Ectodermal cell (in vitro differentiated cells): ENCODE measurements at regions not wholly inside any gene's neighbourhood (a gene's known extent, or its start where the extent isn't known, plus 50 kb on each side); places are given as distances from the start of the nearest gene placed in this dataset.
"Not testable (repeated sequence)": the region's sequence is repeated elsewhere in the genome, so short reads cannot be mapped to it uniquely, and the experiment has no call there.

Experiments used
- H3K27ac ChIP-seq: 2 replicates; pipeline ENCODE4 v1.7.0; 2013; ENCODE audit warnings: mild to moderate bottlenecking, low read depth, low read length; ENCODE audit not compliant: insufficient read depth, poor library complexity, severe bottlenecking
- H3K27me3 ChIP-seq: 2 replicates; pipeline ENCODE4 v1.7.0; 2013; ENCODE audit warnings: mild to moderate bottlenecking, low read length; ENCODE audit not compliant: insufficient read depth, control insufficient read depth, poor library complexity, severe bottlenecking
- H3K36me3 ChIP-seq: one replicate; pipeline ENCODE4 v1.7.0; 2013; ENCODE audit warnings: low read length; ENCODE audit not compliant: control insufficient read depth, insufficient read depth
- H3K4me1 ChIP-seq: one replicate; pipeline ENCODE4 v1.7.0; 2013; ENCODE audit warnings: low read length; ENCODE audit not compliant: control insufficient read depth, insufficient read depth
- H3K4me3 ChIP-seq: 2 replicates; pipeline ENCODE4 v1.7.0; 2013; ENCODE audit warnings: low read depth, low read length, control low read depth; ENCODE audit not compliant: insufficient read depth
- H3K9me3 ChIP-seq: 2 replicates; pipeline ENCODE4 v1.7.0; 2013; ENCODE audit warnings: mild to moderate bottlenecking, low read length, moderate library complexity; ENCODE audit not compliant: control insufficient read depth
- WGBS, 2 experiments: methylation state at CpG; one replicate each; pipeline ENCODE4 v1.1.7; 2013; ENCODE audit warnings: missing lambda C conversion rate in 2 of 2; 5-methylcytosine and 5-hydroxymethylcytosine counted together

DNA sequence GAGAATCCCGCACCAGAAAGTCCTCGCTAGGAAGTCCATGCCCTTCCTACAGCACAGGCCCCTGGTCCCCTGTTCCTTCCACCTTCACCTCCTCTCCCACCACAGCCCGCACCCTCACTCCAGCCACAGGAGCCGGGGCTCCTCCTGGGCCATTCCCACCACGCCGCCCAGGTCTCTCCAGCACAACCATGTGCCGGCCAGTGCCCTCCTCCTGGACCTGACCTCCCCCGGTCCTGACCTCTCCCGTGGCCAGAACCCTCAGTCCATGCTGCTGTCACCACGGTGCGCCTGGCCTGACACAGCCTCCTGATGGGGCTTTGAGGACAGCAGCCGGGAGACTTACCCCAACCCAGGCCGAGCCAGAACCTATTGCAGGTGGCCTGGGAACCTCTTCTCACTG, 1446.6 kb upstream of the TPTE start:
- H3K4me1 ChIP-seq, H3K36me3 ChIP-seq, H3K9me3 ChIP-seq, H3K4me3 ChIP-seq, H3K27ac ChIP-seq, H3K27me3 ChIP-seq: not testable (repeated sequence)
- WGBS, 2 experiments = 60% methylated on average over 4 of the region's 13 CpGs; no CpG with 5 or more reads in 1 of the 2 experiments

- H3K27ac ChIP-seq, H3K27me3 ChIP-seq, H3K4me1 ChIP-seq, H3K36me3 ChIP-seq, H3K4me3 ChIP-seq, H3K9me3 ChIP-seq: not testable (repeated sequence)
- 78 to 100% methylated on average over 1 to 6 of the region's 37 CpGs for WGBS, 2 experiments
These were observed 1438.1 kb upstream of the TPTE start for GRCh38 chr21:9083091-9083826.

DNA sequence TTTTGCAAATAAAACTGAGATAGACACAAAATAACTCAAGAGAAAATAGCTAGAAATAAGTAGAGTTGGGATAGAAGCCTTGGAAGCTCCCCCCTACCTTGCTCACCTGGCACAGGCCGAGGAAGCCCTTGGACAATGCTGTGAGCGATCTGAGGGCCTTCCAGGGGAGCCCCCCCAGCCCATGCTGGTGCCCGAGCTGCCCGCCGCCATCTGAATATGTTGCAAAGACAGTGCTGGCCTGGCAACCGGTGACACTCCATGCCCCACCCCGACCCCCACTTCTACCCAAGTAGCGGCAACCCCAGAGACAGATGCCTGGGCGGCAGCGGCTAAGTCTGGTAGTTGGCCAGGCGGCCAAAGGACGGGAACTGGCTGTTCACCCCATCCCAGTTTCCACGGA, 1435.1 kb upstream of the TPTE start:
- not testable (repeated sequence) for H3K27ac ChIP-seq, H3K27me3 ChIP-seq, H3K4me3 ChIP-seq, H3K9me3 ChIP-seq, H3K36me3 ChIP-seq, H3K4me1 ChIP-seq
- WGBS, 2 experiments = 76% methylated on average over 4 of the region's 13 CpGs; no CpG with 5 or more reads in 1 of the 2 experiments

DNA sequence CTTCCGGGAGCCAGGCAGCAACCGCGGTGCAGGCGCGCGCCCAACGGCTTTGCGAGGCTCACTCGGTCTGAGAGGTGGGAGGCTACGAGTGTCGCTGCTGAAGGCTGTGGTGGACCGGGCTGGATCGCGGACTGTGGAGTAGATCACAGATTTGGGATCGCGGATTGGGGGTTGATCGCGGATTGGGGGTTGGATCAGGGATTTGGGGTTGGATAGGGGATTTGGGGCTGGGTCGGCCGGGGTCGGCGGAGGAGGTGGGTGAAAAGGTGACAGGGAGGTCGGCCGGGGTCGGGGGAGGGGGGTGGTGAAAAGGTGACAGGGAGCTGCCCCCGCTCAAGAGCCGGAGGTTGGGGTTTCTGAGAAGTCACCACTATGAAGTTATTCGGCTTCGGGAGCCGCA, 1433.6 kb upstream of the TPTE start:
- 89 to 92% methylated on average over 19 to 28 of the region's 30 CpGs for WGBS, 2 experiments
- H3K27ac ChIP-seq, H3K27me3 ChIP-seq, H3K9me3 ChIP-seq, H3K36me3 ChIP-seq, H3K4me3 ChIP-seq, H3K4me1 ChIP-seq: not testable (repeated sequence)

DNA sequence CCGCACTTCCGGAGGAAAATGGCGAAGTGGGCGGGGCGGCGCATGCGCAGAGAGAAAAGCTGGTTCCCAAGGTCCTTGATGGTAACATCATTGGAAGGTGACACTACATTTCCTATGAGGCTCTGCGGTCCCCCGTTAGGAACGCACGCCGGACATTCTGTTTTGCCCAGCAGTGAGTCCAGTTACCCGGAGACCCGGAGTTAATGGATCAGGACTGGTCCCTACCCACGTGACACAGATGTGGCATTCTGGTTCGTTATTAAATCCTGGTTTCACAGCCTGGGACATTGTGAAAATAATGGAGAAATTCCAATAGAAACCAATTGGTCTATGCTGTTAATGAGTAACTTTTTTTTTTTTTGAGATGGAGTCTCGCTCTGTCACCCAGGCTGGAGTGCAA, 1391.6 kb upstream of the TPTE start:
- not testable (repeated sequence) for H3K9me3 ChIP-seq, H3K27ac ChIP-seq, H3K4me1 ChIP-seq, H3K36me3 ChIP-seq, H3K27me3 ChIP-seq, H3K4me3 ChIP-seq
- WGBS, 2 experiments = no CpG with 5 or more reads among the region's 17 CpGs

DNA sequence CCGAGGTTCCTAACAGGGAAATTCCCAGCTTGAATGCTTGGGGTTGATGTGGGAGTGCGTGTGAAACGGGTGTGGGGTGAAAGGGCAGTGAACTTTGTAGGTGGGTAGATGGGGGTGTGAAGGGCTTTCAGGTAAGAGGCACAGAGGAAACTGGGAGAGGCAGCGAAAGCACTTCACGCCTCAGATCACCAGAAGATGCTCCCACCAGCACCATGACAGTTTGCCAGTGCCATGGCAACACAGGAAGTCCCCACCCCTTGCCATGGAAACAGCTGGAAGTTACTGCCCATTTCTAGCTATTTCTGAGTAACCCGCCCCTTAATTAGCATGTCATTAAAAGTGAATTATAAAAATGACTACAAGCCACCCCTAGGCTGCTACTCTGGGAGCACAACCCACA, 1390.6 kb upstream of the TPTE start:
- WGBS, 2 experiments = 60% methylated on average over 2 of the region's 6 CpGs; no CpG with 5 or more reads in 1 of the 2 experiments
- H3K4me1 ChIP-seq = not testable (repeated sequence)

More for the DNA sequence above, 1390.6 kb upstream of the TPTE start:
- H3K27me3 ChIP-seq, H3K4me3 ChIP-seq, H3K36me3 ChIP-seq, H3K27ac ChIP-seq, H3K9me3 ChIP-seq: not testable (repeated sequence)
